ENCODE measurements at regions not wholly inside any gene's neighbourhood (a gene's known extent, or its start where the extent isn't known, plus 50 kb on each side); places are given as distances from the start of the nearest gene placed in this dataset.

DNA sequence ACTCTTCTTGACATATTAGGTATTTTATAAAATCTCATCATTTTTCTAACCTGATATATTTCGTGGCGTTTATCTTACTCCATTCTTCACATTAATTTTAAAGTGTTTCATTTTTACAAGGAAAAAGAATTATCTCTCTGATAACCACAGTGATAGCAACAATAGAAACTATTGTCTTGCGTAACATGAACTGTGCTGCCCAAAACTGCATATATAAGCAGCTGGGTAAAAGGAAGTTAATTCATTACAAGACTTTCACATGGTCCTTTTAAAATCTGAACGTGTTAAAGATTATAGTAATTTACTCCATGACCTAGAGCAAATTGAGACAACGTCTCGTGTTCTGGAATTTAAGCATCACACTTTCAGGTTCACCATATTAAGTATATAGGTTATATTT is 210.4 kb upstream of the GRIA4 start:
- no peak overlapping the region for H3K4me3 ChIP-seq (replicated peaks; ENCODE audit: low read depth, low read length)
- DNase-seq (ENCODE audit: extremely low read depth, low read depth): no peak
- TF ChIP-seq, protein P1, sequence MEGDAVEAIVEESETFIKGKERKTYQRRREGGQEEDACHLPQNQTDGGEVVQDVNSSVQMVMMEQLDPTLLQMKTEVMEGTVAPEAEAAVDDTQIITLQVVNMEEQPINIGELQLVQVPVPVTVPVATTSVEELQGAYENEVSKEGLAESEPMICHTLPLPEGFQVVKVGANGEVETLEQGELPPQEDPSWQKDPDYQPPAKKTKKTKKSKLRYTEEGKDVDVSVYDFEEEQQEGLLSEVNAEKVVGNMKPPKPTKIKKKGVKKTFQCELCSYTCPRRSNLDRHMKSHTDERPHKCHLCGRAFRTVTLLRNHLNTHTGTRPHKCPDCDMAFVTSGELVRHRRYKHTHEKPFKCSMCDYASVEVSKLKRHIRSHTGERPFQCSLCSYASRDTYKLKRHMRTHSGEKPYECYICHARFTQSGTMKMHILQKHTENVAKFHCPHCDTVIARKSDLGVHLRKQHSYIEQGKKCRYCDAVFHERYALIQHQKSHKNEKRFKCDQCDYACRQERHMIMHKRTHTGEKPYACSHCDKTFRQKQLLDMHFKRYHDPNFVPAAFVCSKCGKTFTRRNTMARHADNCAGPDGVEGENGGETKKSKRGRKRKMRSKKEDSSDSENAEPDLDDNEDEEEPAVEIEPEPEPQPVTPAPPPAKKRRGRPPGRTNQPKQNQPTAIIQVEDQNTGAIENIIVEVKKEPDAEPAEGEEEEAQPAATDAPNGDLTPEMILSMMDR (IDR thresholded peaks at IDR 0.05; ENCODE audit: low read depth, low read length, missing control alignments): no peak

GRCh38 chr11:105398636-105399035 is 211.2 kb upstream of the GRIA4 start:
- TF ChIP-seq, protein P1 (IDR thresholded peaks at IDR 0.05; ENCODE audit: low read depth, low read length, missing control alignments): no peak
- no peak overlapping the region for H3K4me3 ChIP-seq (replicated peaks; ENCODE audit: low read depth, low read length)
- no peak for DNase-seq (ENCODE audit: extremely low read depth, low read depth)

- TF ChIP-seq, protein P1 (IDR thresholded peaks at IDR 0.05; ENCODE audit: low read depth, low read length, missing control alignments): no peak
- DNase-seq (ENCODE audit: extremely low read depth, low read depth): no peak
- no peak overlapping the region for H3K4me3 ChIP-seq (replicated peaks; ENCODE audit: low read depth, low read length)
Observed at GRCh38 chr11:105393326-105393725, 216.5 kb upstream of the GRIA4 start.

- DNase-seq (ENCODE audit: extremely low read depth, low read depth): no peak
- no peak overlapping the region for H3K4me3 ChIP-seq (replicated peaks; ENCODE audit: low read depth, low read length)
- TF ChIP-seq, protein P1 (IDR thresholded peaks at IDR 0.05; ENCODE audit: low read depth, low read length, missing control alignments): no peak
Observed at GRCh38 chr11:105392556-105392955, 217.3 kb upstream of the GRIA4 start.

- H3K4me3 ChIP-seq (replicated peaks; ENCODE audit: low read depth, low read length): no peak overlapping the region
- TF ChIP-seq, protein P1 (IDR thresholded peaks at IDR 0.05; ENCODE audit: low read depth, low read length, missing control alignments): no peak
- DNase-seq (ENCODE audit: extremely low read depth, low read depth): no peak
Observed at GRCh38 chr11:105389952-105390351, 219.9 kb upstream of the GRIA4 start.

GRCh38 chr11:105388006-105388405 is 221.9 kb upstream of the GRIA4 start:
- TF ChIP-seq, protein P1 (IDR thresholded peaks at IDR 0.05; ENCODE audit: low read depth, low read length, missing control alignments): no peak
- no peak overlapping the region for H3K4me3 ChIP-seq (replicated peaks; ENCODE audit: low read depth, low read length)
- no peak for DNase-seq (ENCODE audit: extremely low read depth, low read depth)

GRCh38 chr11:105381941-105382340 is 227.9 kb upstream of the GRIA4 start:
- DNase-seq (ENCODE audit: extremely low read depth, low read depth): no peak
- H3K4me3 ChIP-seq (replicated peaks; ENCODE audit: low read depth, low read length): no peak overlapping the region
- TF ChIP-seq, protein P1 (IDR thresholded peaks at IDR 0.05; ENCODE audit: low read depth, low read length, missing control alignments): no peak

All from HFF-Myc (cell line).